ENCODE measurements at regions not wholly inside any gene's neighbourhood (a gene's known extent, or its start where the extent isn't known, plus 50 kb on each side); places are given as distances from the start of the nearest gene placed in this dataset.

DNA sequence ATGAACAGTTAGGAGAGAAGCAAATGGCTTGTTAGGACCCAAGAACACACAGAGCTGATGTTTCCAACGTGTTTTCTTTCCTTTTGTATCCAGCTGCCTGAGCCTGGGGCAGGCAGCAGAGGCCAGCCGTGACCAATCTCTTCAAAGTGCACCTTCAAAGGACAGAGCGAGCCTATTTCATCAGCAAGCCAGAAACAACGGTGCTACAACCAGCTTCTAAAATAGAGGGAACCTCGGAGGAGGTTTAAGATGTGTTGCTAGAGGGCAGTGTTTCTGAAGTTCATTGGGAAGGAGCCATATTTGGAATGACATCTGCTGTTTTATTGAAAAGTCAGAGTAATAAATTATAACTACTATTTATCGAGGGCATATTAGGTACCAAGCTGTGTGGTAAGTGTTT is 56.2 kb upstream of the RFC3 start:
- Histone ChIP-seq H3K27me3 (ENCODE audit: insufficient read depth, low read depth, severe bottlenecking) (no peaks in the 10 kb centered on the region), H3K4me3 (ENCODE audit: low read depth, low read length) (no peak overlapping the region), H3K27ac (no peak overlapping the region), H3K9me3 (ENCODE audit: severe bottlenecking) (no peaks in the 10 kb centered on the region), H3K36me3 (no peaks in the 10 kb centered on the region)
- DNase-seq = no peak
- TF ChIP-seq, protein P1, sequence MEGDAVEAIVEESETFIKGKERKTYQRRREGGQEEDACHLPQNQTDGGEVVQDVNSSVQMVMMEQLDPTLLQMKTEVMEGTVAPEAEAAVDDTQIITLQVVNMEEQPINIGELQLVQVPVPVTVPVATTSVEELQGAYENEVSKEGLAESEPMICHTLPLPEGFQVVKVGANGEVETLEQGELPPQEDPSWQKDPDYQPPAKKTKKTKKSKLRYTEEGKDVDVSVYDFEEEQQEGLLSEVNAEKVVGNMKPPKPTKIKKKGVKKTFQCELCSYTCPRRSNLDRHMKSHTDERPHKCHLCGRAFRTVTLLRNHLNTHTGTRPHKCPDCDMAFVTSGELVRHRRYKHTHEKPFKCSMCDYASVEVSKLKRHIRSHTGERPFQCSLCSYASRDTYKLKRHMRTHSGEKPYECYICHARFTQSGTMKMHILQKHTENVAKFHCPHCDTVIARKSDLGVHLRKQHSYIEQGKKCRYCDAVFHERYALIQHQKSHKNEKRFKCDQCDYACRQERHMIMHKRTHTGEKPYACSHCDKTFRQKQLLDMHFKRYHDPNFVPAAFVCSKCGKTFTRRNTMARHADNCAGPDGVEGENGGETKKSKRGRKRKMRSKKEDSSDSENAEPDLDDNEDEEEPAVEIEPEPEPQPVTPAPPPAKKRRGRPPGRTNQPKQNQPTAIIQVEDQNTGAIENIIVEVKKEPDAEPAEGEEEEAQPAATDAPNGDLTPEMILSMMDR (IDR thresholded peaks at IDR 0.05; ENCODE audit: low read depth, low read length) = 0 out of 2 replicates have a peak, but pooled peaks have one; percentile 2

DNA sequence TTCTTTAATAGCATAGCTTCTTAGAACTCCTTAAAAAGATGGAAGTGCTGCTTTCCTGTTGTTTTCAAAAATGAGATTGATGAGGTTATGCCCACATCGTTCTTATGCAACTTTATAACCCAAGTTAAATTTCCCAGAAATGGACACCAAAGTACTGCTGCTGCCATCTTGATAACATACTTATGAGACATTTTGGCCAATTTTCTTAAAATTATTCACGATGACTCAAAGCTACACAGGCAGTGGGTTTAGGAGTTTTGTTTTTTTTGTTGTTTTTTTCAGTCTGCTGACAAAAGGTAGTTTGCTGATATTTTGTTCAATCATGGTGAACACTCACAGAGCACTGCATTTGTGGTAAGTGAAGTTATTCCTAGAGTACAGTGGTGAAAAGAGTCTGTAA is 54.9 kb upstream of the RFC3 start:
- Histone ChIP-seq H3K36me3 (no peaks in the 10 kb centered on the region), H3K27ac (no peak overlapping the region), H3K9me3 (ENCODE audit: severe bottlenecking) (peaks cover 4% of the 10 kb centered on the region), H3K27me3 (ENCODE audit: insufficient read depth, low read depth, severe bottlenecking) (no peaks in the 10 kb centered on the region), H3K4me3 (ENCODE audit: low read depth, low read length) (no peak overlapping the region)
- no peak for DNase-seq
- TF ChIP-seq, protein P1 (IDR thresholded peaks at IDR 0.05; ENCODE audit: low read depth, low read length) = no peak

DNA sequence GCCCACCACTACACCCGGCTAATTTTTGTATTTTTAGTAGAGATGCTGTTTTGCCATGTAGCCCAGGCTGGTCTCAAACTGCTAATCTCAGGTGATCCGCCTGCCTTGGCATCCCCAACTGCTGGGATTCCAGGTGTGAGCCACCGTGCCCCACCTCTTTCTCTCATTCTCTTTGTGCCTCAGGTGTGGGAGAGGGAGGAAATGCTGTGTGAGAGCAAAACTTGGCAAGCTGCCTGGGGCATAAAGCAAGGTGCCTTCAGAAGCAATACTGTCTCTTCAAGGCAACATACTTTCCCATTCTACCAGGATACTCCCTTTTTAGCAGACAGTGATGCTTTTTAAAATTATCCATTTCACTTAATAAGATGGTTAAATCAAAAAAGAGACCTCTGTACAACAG is 53.2 kb upstream of the RFC3 start:
- Histone ChIP-seq H3K36me3 (no peaks in the 10 kb centered on the region), H3K27me3 (ENCODE audit: insufficient read depth, low read depth, severe bottlenecking) (no peaks in the 10 kb centered on the region), H3K9me3 (ENCODE audit: severe bottlenecking) (peaks cover 4% of the 10 kb centered on the region), H3K27ac (no peak overlapping the region), H3K4me3 (ENCODE audit: low read depth, low read length) (no peak overlapping the region)
- TF ChIP-seq, protein P1 (IDR thresholded peaks at IDR 0.05; ENCODE audit: low read depth, low read length) = no peak
- DNase-seq = no peak

DNA sequence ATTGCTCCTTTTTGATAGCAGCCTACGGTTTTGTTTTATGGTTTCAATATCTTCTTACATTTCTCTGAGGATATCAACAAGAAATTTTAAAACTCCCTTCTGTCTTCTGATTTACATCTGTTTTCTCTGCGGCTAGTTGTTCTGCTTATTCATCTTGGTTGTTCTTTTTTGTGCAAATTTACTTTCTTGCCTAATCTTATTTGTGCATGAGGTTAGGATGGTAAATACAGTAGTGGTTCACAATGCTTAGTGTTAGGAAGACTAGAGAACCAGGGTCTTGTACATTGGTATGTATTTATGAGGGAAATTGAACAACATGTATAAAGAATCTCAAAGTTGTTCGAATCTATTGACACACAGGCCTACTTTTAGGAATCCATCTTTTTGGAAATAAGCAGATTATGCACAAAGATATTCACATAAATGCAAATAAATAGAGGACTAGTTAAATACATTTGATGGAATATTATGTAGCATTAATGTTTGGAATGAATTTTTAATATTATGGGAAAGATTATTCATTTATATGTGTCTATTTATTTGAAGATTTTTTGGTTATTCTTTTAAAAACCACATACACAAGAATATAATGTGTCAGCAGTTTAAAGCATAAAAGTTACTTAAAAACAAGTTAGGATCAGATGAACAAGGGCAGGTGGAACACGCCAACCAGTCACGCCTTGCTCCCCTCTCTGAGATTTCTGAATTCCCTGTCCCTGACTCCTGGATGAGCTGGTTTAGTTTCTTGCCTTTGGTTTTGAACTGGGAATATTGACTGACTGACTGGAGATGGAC is 51.4 kb upstream of the RFC3 start:
- TF ChIP-seq, protein P1 (IDR thresholded peaks at IDR 0.05; ENCODE audit: low read depth, low read length) = no peak
- no peak overlapping the region for H3K27ac ChIP-seq
- H3K9me3 ChIP-seq (ENCODE audit: severe bottlenecking) = peaks cover 4% of the 10 kb centered on the region
- H3K27me3 ChIP-seq (ENCODE audit: insufficient read depth, low read depth, severe bottlenecking) = no peaks in the 10 kb centered on the region
- H3K36me3 ChIP-seq = no peaks in the 10 kb centered on the region
- H3K4me3 ChIP-seq (ENCODE audit: low read depth, low read length) = no peak overlapping the region
- no peak for DNase-seq

DNA sequence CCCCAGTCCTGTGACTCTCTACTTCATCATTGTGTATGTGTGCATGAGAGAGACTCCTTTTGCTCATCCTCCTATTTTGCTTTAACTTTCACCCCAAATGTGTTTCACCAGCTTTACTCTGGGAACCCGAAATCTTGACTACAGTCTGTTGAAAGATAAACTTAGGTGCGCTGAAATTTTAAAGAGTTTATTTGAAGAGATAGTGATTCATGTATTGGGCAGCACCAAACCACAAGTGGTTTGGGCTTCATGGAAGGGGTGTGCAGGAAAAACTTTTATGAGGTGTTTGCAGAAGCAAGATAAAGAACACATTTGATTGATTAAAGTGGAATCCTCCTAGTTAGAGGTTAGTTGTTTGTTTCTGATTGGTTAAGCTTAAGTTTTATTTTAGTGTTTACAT is 50.8 kb upstream of the RFC3 start:
- H3K9me3 ChIP-seq (ENCODE audit: severe bottlenecking) = peaks cover 4% of the 10 kb centered on the region
- H3K27me3 ChIP-seq (ENCODE audit: insufficient read depth, low read depth, severe bottlenecking) = no peaks in the 10 kb centered on the region
- DNase-seq = no peak
- no peak overlapping the region for H3K4me3 ChIP-seq (ENCODE audit: low read depth, low read length)
- no peak overlapping the region for H3K27ac ChIP-seq
- TF ChIP-seq, protein P1 (IDR thresholded peaks at IDR 0.05; ENCODE audit: low read depth, low read length) = no peak
- no peaks in the 10 kb centered on the region for H3K36me3 ChIP-seq

Data from WERI-Rb-1 (cell line).